H9 (cell line): ENCODE measurements at regions not wholly inside any gene's neighbourhood (a gene's known extent, or its start where the extent isn't known, plus 50 kb on each side); places are given as distances from the start of the nearest gene placed in this dataset.

Source experiments
- DNase-seq: peaks from one replicate; pipeline ENCODE4 v3.0.0-alpha.2; 2017
- H2AFZ ChIP-seq: one replicate; pipeline ENCODE4 v1.6.1; 2013; ENCODE audit warnings: mild to moderate bottlenecking, low read length, control low read depth, moderate library complexity
- H2AK5ac ChIP-seq: 2 replicates; pipeline ENCODE4 v1.6.1; 2013; ENCODE audit warnings: low read length, control low read depth, mixed read lengths; ENCODE audit not compliant: insufficient read length
- H2BK120ac ChIP-seq: one replicate; pipeline ENCODE4 v1.6.1; 2013; ENCODE audit warnings: low read depth, mild to moderate bottlenecking, low read length, control low read depth, inconsistent platforms; ENCODE audit not compliant: poor library complexity, severe bottlenecking
- H2BK12ac ChIP-seq: 2 replicates; pipeline ENCODE4 v1.6.1; 2013; ENCODE audit warnings: low read length, control low read depth, mixed read lengths, low read depth; ENCODE audit not compliant: insufficient read length
- H2BK15ac ChIP-seq: 2 replicates; pipeline ENCODE4 v1.6.1; 2013; ENCODE audit warnings: low read depth, low read length, control low read depth
- H2BK20ac ChIP-seq: one replicate; pipeline ENCODE4 v1.6.1; 2013; ENCODE audit warnings: low read depth, mild to moderate bottlenecking, low read length, control low read depth, inconsistent platforms; ENCODE audit not compliant: poor library complexity, severe bottlenecking
- H2BK5ac ChIP-seq: 2 replicates; pipeline ENCODE4 v1.6.1; 2013; ENCODE audit warnings: low read length, control low read depth, mixed read lengths; ENCODE audit not compliant: insufficient read length
- H3K14ac ChIP-seq: 2 replicates; pipeline ENCODE4 v1.6.1; 2013; ENCODE audit warnings: low read length, control low read depth; ENCODE audit not compliant: insufficient read depth
- H3K18ac ChIP-seq: 2 replicates; pipeline ENCODE4 v1.6.1; 2013; ENCODE audit warnings: low read depth, mild to moderate bottlenecking, mixed read lengths, low read length, control low read depth; ENCODE audit not compliant: insufficient read length
- H3K23ac ChIP-seq: 2 replicates; pipeline ENCODE4 v1.6.1; 2013; ENCODE audit warnings: low read length, control low read depth, mixed read lengths, low read depth; ENCODE audit not compliant: insufficient read length
- H3K23me2 ChIP-seq: 2 replicates; pipeline ENCODE4 v1.6.1; 2013; ENCODE audit warnings: low read depth, mild to moderate bottlenecking, mixed read lengths, low read length, control low read depth; ENCODE audit not compliant: insufficient read length, poor library complexity, severe bottlenecking
- H3K27ac ChIP-seq: 2 replicates; pipeline ENCODE4 v1.5.1; 2013; ENCODE audit warnings: low read length, control low read depth, mixed read lengths, low read depth; ENCODE audit not compliant: insufficient read length
- H3K27me3 ChIP-seq: 2 replicates; pipeline ENCODE4 v1.6.1; 2013; ENCODE audit warnings: low read length, control low read depth, inconsistent platforms; ENCODE audit not compliant: insufficient read depth
- H3K4ac ChIP-seq: 2 replicates; pipeline ENCODE4 v1.6.1; 2013; ENCODE audit warnings: low read depth, mild to moderate bottlenecking, control low read depth, inconsistent platforms, low read length, moderate library complexity
- H3K4me1 ChIP-seq: 2 replicates; pipeline ENCODE4 v1.6.1; 2013; ENCODE audit warnings: low read length, control low read depth, inconsistent platforms; ENCODE audit not compliant: insufficient read depth
- H3K4me2 ChIP-seq: 2 replicates; pipeline ENCODE4 v1.6.1; 2013; ENCODE audit warnings: low read length, control low read depth, mixed read lengths; ENCODE audit not compliant: insufficient read length, insufficient read depth
- H3K56ac ChIP-seq: 2 replicates; pipeline ENCODE4 v1.6.1; 2013; ENCODE audit warnings: low read depth, mild to moderate bottlenecking, mixed read lengths, low read length, control low read depth; ENCODE audit not compliant: insufficient read length
- H3K79me1 ChIP-seq: 2 replicates; pipeline ENCODE4 v1.6.1; 2013; ENCODE audit warnings: low read depth, mild to moderate bottlenecking, moderate library complexity, low read length, control low read depth, inconsistent platforms; ENCODE audit not compliant: insufficient read depth, poor library complexity, severe bottlenecking
- H3K79me2 ChIP-seq: 2 replicates; pipeline ENCODE4 v1.6.1; 2013; ENCODE audit warnings: low read length, control low read depth, inconsistent platforms; ENCODE audit not compliant: insufficient read depth
- H3K9ac ChIP-seq: 2 replicates; pipeline ENCODE4 v1.6.1; 2013; ENCODE audit warnings: low read length, control low read depth, mixed read lengths; ENCODE audit not compliant: insufficient read length; ENCODE audit errors: extremely low read depth
- H3K9me3 ChIP-seq: one replicate; pipeline ENCODE4 v1.6.1; 2013; ENCODE audit warnings: low read depth, low read length, inconsistent platforms; ENCODE audit not compliant: control insufficient read depth
- H3T11ph ChIP-seq: one replicate; pipeline ENCODE4 v1.6.1; 2013; ENCODE audit warnings: mild to moderate bottlenecking, low read length, control low read depth, inconsistent platforms
- H4K20me1 ChIP-seq: one replicate; pipeline ENCODE4 v1.6.1; 2013; ENCODE audit not compliant: control insufficient read depth, insufficient read length, insufficient read depth
- H4K5ac ChIP-seq: 2 replicates; pipeline ENCODE4 v1.6.1; 2013; ENCODE audit warnings: low read depth, mild to moderate bottlenecking, mixed read lengths, low read length, control low read depth; ENCODE audit not compliant: insufficient read length
- H4K8ac ChIP-seq: replicated peaks from 2 replicates; pipeline ENCODE4 v1.6.1; 2013; ENCODE audit warnings: low read length, control low read depth, mixed read lengths, low read depth; ENCODE audit not compliant: insufficient read length
- H4K91ac ChIP-seq: 2 replicates; pipeline ENCODE4 v1.6.1; 2013; ENCODE audit warnings: low read depth, mild to moderate bottlenecking, moderate library complexity, mixed read lengths, low read length, control low read depth; ENCODE audit not compliant: insufficient read length
- H3K27ac Mint-ChIP-seq, 3 experiments: 2 replicates in 2 of 3; 3 replicates in 1 of 3; pipeline ENCODE4 v1.8.0; 2020 to 2021; ENCODE audit warnings: mixed read lengths in 3 of 3, mild to moderate bottlenecking in 1 of 3, moderate library complexity in 1 of 3
- H3K27me3 Mint-ChIP-seq: 2 replicates; pipeline ENCODE4 v1.8.0; 2021; ENCODE audit warnings: low read depth, mild to moderate bottlenecking, moderate library complexity, mixed read lengths
- H3K36me3 Mint-ChIP-seq, 3 experiments: 2 replicates in 2 of 3; 3 replicates in 1 of 3; pipeline ENCODE4 v1.8.0; 2020 to 2021; ENCODE audit warnings: low read depth in 3 of 3, mixed read lengths in 3 of 3; ENCODE audit not compliant: insufficient read depth in 1 of 3
- H3K4me1 Mint-ChIP-seq, 2 experiments: 2 replicates each; pipeline ENCODE4 v1.8.0; 2020; ENCODE audit warnings: mixed read lengths in 2 of 2
- H3K4me3 Mint-ChIP-seq, 2 experiments: 2 replicates in 1 of 2; 3 replicates in 1 of 2; pipeline ENCODE4 v1.8.0; 2020 to 2021; ENCODE audit warnings: mild to moderate bottlenecking in 2 of 2, mixed read lengths in 2 of 2, moderate library complexity in 1 of 2
- H3K9me3 Mint-ChIP-seq, 2 experiments: 2 replicates in 1 of 2; 3 replicates in 1 of 2; pipeline ENCODE4 v1.8.0; 2020; ENCODE audit warnings: mild to moderate bottlenecking in 2 of 2, mixed read lengths in 2 of 2, moderate library complexity in 1 of 2
- CTCF ChIP-seq: fragments of 200-600 bp; sonication (generic); conservative IDR thresholded peaks from 3 replicates; pipeline ENCODE4 v1.8.0; 2021; ENCODE audit warnings: antibody characterized with exemption, mild to moderate bottlenecking
- WGBS: extraction: QIAGEN DNeasy Blood & Tissue Kit; methylation state at CpG from one replicate; pipeline ENCODE4 v1.1.7; 2013; ENCODE audit warnings: missing lambda C conversion rate, low lambda C conversion rate, mixed read lengths; ENCODE audit not compliant: insufficient read length; ENCODE audit errors: extremely low coverage; 5-methylcytosine and 5-hydroxymethylcytosine counted together

DNA sequence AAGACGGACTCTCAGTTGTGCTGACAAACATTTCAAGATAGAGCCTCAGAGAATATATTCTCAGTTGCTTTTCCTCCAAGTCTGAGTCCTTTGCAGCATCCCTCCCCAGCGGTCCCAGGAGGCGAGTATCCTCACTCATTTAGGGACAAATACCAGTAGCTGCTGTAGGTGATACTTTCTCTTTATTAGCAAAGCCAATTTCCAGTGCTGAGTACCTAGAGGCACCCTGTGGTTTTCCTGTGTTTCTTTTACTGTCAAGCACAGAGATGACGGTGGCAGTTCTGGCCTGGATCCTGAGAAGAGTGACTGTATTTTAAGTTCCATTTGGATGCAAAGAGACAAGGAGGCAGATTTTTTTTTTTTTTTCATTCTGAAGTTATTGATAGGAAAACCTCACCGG is 1058.4 kb downstream of the SORCS3 start:
- Mint-ChIP-seq H3K9me3 (no peaks in the 10 kb centered on the region; a peak in 1 of 5 replicates), H3K4me3 (no peak overlapping the region), H3K36me3 (no peaks in the 10 kb centered on the region), H3K4me1 (peaks cover 20% of the 10 kb centered on the region in 2 experiments), H3K27ac (no peak overlapping the region), H3K27me3 (peaks cover 56% of the 10 kb centered on the region)
- H2AK5ac ChIP-seq, result no peak overlapping the region
- H3K9me3 ChIP-seq, result no peaks in the 10 kb centered on the region
- no peak for DNase-seq
- no peak overlapping the region for H2BK12ac ChIP-seq
- no peak for TF ChIP-seq CTCF
- H4K91ac ChIP-seq, result no peak overlapping the region
- H3K4me1 ChIP-seq, result peaks cover 3% of the 10 kb centered on the region; the same call in 1 of the 2 replicates
- H4K5ac ChIP-seq, result no peak overlapping the region
- H3K27me3 ChIP-seq, result peaks cover 4% of the 10 kb centered on the region; the same call in 1 of the 2 replicates
- H3K4me2 ChIP-seq, result no peak overlapping the region
- H3K14ac ChIP-seq, result no peak overlapping the region
- H4K8ac ChIP-seq, result no peak overlapping the region
- H3T11ph ChIP-seq, result no peak overlapping the region
- no peaks in the 10 kb centered on the region for H4K20me1 ChIP-seq
- no CpG with 5 or more reads among the region's 5 CpGs for WGBS
- H3K4ac ChIP-seq, result no peak overlapping the region
- no peaks in the 10 kb centered on the region for H3K23me2 ChIP-seq
- H2AFZ ChIP-seq, result no peak overlapping the region
- H2BK5ac ChIP-seq, result no peak overlapping the region
- H3K18ac ChIP-seq, result no peak overlapping the region
- H3K9ac ChIP-seq, result no peak overlapping the region
- no peak overlapping the region for H3K27ac ChIP-seq
- H2BK120ac ChIP-seq, result no peak overlapping the region
- no peak overlapping the region for H2BK20ac ChIP-seq
- no peak overlapping the region for H2BK15ac ChIP-seq
- no peak overlapping the region for H3K23ac ChIP-seq
- H3K79me2 ChIP-seq, result no peaks in the 10 kb centered on the region
- H3K56ac ChIP-seq, result no peak overlapping the region
- no peaks in the 10 kb centered on the region for H3K79me1 ChIP-seq
